GM21381 (cell line): ENCODE measurements at regions not wholly inside any gene's neighbourhood (a gene's known extent, or its start where the extent isn't known, plus 50 kb on each side); places are given as distances from the start of the nearest gene placed in this dataset.

Experiments used
- ATAC-seq: cut with Tn5 transposase; IDR thresholded peaks from one replicate; pipeline ENCODE4 v1.9.1; 2021; ENCODE audit warnings: mild to moderate bottlenecking, moderate library complexity; ENCODE audit not compliant: unreplicated experiment

DNA sequence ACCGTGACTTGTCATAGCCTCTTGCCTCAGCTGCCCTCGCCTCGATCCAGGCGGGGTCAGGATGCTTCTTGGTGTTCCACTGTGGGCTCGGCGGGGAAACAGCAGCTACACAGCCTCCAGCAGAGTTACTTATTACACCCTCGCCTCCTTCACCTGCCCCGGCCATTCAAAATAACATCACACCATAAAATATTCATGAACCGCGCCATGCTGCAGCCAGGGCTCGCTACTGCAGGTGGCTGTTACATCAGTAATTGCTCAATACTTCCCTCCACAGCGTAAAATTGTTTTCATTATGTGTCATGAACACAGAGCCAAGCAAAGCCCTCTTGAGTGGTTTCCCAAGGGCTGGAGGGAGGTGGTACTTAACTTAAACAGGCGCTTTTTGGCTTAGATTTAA, 241.5 kb upstream of the SP8 start:
- no peak for ATAC-seq

DNA sequence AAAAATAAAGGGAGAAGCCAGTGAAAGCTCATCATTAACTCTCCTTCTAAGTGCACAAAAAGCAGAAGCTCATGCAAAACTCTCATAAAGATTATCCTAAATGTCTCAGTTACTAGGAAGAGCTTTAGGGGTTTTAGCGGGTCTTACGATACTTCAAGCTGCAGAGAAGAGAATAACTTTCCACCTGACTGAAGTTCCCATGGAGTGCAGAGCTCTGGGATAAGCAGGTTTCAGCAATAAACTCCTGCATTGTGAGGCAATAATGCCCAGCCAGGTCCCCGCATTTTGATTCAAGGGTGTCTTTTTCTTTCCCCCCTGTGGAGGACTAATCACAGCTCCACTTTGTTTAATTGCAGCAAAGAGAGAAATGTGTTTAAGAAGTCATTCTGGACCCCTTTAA, 241.9 kb upstream of the SP8 start:
- no peak for ATAC-seq

DNA sequence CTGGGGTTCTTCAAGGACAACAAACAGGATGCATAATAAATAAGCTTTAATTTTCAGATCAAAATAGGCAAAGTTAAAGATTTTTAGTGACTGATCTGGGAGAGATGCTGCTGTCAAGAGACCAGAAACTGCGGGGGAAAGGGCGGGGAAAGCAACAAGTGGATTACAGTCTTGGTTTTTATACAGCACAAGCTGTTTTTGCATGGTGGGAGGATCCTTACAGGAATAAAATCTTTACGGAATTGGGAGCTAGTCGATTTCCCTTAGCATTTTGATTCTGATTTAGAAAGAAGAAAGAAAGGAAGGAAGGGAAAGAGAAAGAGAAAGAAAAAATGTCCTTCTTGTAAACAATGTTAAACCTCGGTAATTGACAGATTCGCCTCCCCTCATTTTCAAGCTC, 242.3 kb upstream of the SP8 start:
- ATAC-seq = no peak

DNA sequence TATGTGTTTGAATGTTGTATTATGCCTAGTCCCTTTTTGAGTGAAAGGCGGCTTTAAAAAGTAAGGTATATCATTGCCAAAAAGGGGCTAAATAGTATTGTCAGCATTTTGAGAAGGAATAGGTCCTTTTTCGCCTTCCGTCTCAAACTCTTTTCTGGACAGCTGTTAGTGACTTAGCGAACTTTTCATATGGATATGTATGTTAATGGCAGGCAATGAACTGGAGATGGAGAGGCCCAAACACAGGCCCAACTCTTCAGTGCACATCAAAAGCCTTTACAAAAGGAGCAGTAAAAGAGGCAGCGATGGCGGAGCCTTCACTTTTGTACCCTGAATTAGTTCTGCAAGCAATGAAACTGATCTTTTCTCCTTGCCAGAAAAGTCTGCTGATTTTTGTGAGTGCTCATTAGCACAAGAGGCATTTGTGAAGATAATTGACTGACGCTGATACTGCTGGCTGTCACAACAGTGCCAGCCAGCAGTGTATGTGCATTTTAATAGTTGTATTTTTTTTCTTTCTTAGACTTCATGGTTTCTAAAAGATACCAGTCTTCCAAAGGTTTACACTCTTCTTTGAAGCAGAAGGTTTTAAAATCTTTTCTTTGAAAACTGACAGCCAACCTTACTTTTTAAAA, 243.7 kb upstream of the SP8 start:
- no peak for ATAC-seq

DNA sequence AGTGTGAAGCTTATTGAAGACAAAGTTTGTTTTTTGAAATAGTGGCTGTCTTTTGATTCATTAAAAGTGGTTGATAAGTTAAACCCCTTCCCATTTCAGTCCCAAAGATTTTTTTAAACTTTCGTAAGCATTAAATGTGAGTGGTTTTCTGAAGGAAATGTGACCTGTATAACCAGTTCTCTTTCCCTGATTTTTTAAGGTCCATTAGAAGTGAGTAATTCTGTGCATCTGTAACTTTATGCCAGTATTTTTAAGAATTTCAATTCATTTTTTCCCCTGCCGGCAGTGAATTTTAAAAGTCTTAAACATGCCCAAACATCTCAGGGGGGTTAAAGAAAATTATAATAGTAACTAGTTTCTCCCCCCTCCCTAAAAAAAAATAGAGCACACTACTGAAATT, 254.6 kb upstream of the SP8 start:
- ATAC-seq = no peak

DNA sequence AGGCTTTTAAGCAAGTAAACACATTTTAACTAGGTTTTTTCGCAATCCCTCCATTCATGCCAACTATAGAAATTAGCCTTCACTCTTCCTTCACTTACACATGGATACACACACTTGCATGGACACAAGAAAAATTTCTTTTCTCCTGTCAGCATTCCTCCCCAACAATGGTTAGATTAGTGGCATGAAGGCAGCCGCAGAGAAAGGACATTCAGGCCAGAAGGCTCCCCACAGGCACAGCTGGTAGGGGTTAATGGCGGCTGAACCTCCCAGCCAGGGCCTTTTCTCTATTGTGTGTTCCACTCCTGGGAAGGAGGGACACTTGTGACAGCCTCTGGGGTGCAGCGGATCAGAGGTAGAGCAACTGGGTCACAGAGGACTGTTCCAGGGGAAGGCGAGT, 255.0 kb upstream of the SP8 start:
- ATAC-seq = no peak

DNA sequence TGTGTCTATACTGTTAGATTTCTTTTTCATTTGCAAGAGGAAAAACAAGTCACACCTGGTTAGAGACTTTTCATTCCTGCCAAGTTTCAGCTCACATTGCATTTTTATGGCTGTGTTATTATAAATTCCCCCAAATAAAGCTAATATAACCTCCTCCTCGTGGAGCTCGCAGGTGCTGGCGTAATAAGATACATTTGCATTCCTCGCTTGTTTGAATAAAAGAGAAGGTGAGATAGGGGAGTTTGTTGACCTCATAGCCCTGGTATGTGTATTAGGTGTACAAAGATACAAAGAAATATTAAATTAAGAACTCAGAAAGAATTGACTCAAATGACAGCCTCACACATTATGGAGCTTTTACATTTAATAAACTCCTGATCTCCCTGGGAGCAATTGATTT, 257.7 kb upstream of the SP8 start:
- no peak for ATAC-seq

DNA sequence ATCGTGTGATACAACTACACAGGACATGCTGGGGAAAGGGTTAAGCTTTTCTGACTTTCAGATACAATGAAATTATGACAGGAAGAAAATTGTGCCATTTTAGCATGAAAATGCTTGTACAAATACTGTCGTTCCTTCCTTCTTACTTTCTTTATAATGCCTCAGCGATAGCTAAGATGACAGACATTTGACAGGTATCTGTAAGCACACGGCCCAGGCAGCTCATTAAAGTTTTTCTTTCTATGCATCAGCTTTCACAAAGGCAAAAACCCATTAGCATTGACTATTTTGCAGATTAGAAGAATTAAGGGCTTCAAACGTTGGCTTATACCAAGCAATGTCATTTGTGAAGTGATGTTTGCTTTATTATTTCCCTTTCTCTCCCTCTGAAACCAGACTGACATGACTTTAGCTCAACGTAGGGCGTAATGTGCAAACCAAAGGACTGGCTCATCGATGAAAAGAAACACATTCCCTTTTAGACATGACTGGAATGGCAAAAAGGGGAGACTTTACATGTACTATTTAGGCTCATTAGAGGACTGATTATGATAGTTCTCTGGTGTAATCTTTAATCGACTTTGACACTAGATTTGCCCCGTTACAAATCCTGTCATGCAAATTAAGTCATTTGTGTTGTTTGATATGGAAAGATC, 258.4 kb upstream of the SP8 start:
- no peak for ATAC-seq

DNA sequence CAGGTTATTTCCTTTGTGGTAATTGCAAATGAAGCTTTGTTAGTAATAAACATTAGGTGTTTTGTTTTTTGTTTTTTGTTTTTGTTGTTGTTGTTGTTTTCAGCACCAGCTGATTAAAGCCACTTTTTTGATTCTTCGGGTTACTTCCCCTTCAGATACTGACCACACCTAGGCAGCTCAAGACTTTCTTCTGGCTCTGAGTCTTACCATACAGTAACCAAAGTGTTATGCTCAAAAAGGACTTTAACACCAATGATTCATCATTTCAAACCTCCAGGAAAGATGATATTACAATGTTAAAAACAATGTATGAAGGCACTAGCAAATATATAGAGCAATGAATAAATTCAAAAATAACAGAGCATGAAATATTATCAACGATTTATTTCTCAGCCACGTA, 265.2 kb upstream of the SP8 start:
- no peak for ATAC-seq

DNA sequence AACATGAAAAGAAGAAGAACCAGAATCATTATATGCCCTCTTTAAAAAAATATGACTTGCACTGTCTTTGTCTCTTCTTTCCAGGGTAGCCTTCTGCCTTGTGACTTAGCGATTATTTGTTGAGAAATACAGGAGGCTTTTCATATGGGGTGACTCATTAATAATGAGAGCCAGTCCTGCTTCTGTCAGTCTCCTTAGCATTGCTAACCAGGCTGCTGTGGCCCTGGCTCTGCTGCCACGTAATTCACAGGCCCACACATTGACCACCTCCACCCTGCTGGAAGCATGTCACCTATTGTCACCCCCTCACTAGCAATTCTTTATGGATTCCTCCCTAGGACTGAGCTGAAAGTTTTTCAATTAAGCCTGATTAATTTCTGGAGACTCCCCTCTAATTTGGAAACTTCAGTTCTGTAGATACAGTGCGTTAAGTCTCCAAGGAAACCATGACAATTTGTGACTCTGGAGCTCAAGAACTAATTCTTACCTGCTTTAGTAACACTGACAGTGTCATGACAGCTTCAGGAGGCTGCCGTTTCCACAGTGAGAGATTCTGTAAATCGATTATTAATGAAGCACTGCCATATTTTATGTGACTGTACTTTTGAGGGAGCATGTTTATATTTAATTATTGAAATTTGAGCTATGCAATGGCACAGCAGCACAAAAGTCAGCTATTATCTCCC, 267.9 kb upstream of the SP8 start:
- ATAC-seq = no peak

DNA sequence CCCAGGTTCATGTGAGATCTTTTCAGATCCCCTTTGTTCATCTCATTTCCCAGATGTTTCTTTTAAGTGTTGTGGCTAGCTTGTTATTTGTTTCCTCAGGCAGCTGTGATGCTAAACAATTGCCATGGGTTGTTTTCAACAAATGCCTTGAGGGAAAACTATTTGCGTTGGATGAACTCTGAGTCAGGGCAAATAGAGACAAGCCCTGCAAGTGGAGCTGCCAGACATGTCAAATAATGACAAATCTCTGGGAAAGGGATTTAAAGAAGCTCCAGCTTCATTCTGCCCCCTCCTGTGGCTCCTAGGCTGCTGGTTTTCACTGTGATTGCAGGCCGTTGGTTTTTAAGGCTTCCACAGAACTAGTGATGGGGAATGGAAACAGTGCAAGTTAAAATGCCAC, 272.4 kb upstream of the SP8 start:
- no peak for ATAC-seq

DNA sequence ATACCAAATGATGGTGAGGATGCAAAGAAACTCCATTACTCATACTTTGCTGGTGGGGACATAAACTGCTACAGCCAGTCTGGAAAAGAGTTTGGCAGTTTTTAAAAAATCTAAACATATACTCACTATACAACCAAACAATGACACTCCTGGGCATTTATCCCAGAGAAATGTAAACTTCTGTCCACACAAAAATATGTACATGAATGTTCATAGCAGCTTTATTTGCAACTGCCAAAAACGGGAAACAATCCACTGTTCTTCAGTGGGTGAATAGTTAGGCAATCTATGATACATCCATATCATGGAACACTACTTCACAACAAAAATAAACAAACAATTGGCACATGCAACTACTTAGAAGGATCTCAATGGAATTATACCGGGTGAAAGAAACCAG, 276.4 kb upstream of the SP8 start:
- no peak for ATAC-seq

DNA sequence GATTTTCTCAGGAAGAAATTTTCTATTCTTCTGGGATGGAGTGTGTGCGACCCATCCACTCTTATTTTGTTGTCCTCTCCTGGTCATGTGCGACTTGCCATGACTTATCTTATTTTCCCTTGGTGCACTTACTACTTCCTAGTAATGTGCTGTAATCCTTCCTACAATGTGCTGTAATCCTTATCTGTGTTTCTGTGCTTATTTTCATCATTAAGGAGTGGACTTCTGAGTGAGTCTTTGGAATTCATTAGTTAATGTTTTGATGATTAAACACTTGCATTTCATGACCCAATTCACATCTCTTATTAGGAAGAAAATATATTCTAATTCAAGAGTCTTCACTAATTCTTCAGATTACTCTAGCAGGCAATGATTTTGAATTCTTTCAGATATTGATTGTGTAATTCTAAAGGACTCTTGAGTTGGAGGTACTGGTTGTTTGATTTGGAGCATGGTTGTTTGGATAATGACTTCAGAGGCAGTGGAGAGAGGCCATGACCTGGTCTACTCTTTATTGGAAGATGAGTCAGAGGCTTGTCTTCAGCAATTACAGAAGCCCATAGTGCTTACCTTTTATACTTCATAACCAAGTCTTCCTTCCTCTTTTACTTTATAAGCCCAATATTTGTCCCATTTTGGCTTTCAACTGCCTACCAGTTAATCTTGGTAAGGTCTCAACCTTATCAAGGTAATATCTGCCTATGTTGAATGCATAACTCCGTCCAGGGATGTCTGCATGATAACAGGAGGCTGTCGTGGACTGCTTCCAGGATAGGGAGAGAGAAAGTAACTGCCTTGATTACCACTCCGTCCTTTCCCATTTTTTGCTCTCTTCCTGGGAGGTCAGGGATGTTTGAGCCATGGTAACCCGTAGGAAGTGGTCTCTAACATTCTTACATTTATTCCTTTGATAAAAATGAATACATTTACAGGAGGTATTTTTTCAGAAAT, 278.3 kb upstream of the SP8 start:
- no peak for ATAC-seq

DNA sequence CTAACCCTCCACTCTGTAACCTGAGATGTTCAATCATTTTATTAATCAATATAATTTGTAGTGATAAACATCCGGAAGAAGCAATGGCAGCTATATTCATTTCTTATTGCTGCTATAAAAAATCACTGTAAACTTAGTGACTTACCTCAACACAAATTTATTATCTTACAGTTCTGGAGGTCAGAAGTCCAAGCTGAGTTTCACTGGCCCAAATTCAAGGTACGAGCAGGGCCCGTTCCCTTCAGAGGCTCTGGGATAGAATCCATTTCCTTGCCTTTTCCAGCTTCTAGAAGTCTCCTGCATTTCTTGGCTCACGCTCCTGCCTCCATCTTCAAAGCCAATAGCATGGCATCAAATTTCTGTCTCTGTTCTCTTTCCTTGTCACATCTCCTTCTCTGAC, 279.5 kb upstream of the SP8 start:
- ATAC-seq = no peak

DNA sequence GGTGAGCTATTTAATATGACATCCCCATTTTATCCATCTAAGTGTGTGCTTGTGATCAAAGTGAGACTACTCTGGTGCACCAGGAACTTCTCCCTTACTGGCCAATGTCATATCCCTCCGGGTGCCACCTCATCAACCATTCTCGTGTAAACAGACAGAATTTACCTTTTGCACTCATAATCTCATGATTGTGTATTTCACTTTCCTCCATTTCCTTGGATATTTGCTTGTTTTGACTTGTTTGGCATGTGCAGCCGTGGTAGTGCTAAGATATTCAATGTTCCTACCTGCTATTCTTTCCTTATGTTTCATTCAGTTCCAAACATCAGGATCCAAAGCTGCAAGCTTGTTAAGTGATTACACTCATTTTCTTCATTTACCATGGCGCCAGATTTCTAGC, 280.5 kb upstream of the SP8 start:
- ATAC-seq = no peak

DNA sequence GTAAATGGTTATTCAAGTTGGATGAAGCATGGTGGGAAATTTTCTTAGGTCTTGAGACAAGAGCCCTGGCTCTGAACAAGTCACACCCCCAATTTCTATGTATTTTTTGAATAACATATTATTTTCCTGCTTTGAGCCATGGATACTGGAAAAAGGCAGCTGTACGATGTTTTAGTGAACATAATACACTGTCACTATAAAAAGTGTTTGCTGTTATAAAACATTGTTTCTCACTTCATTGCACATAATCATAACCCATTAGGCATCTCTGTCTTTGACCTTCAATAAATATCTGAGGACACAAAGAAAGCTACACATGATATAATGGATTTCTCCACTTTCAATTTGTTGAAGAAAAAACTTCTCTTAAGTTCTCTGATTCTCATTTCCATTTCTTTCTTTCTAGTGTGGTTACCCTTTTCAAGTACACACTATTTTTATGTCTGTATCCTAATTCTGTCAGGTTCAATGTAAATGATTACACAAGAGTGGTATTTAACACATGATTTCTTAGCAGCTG, 283.9 kb upstream of the SP8 start:
- ATAC-seq = no peak

DNA sequence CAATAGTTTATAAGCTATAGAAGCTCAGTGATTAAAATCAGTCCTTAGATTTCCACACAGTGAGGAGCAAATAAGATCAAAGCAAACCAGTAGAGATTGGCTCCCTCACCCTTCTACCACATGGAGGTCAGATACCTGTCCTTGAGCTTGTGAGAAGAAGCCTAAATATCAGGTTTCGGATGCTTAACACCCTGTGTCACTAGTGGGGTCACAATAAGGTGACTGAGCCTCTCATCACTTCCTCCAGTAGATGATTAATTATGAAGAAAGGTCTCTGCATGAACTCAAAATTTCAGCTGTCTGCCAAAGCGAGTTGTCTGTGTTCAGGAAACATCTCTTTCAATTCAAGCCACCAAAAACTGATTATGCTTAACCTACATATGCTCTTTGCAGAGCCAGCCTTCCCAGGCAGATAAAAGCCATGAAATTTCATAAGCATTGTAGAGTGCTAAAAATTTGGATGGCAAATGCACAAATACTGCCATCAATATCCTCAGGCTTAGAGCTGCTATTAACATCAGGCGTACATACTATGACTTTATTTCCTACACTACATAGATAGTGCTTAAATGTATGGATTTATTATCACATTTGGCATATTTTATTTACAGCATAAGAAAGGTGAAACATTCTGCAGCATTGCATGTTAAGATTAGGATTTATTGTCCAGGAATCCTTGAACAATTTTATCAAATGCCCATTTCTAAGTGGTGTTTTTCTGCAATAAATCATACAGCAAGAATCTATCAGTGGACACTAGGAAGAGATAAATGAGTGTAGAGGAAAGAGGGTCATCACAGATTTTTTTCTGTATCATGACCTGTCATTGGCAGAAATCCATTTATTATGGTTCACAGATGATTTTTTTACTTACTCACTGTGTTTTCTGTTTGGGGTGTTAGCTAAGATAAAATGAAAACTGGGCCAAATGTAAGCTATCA, 285.1 kb upstream of the SP8 start:
- ATAC-seq = peak; percentile 52

DNA sequence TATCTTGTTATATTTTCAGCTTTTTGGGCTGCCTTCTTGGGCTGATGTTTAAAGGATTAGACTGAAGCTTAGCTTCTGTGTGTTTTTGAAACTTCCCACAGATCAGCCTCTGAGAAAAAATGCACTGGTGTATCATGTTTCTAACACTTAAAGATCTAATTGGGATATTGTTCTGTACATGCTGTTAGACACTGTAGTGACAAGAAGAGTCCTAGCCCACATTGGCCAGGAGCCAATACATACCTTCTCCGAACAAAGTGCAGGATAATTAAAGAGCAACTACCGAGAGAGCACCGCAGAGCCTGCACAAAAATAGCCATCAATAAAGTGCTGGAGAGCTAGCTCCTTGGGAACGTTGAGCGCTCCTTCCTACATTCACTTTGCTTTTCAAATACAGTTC, 289.4 kb upstream of the SP8 start:
- ATAC-seq = no peak

DNA sequence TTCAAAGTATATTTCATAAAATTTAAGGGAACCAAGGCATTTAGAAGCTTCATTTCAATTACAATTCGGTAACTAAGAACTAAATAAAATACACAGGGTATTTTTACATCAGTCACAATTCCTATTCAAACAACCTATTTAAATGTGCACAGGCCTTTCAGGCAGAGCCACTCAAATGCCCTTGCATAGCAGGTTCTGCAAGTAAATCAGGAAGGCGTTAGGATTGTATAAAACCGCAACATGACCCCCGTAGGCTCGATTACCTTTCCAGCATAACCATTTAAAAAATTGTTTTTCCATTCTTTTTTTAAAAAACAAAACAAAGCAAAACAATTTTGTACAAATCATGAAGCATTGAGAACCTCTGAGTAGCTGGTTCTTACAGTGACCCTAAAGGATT, 289.9 kb upstream of the SP8 start:
- ATAC-seq = no peak

DNA sequence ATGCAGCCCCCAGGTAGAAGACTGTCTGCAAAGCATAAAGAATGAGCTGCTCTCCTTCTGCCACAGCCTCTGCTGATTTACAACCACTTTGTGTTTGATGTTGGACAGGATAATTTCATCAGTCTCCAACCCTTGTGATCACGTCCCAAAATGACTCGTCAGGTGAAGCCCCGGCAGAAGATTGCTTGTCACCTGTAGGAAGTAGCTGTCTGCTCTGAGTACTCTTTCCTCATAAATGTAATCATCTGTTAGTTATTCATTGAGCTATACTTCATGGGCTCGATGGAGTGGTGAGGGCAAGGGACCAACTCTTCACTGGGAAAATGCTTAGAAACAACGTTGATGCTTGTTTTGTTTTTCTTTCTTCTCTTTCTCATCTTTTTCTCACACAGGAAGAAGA, 290.9 kb upstream of the SP8 start:
- ATAC-seq = no peak
